Stimulated activated CD4-positive, alpha-beta T cell treated with anti-CD3 and anti-CD28 coated beads, Interleukin-12 subunit alpha, Interleukin-12 subunit beta, amount 100 ng/mL, for 4 hours (primary cell): ENCODE measurements at regions not wholly inside any gene's neighbourhood (a gene's known extent, or its start where the extent isn't known, plus 50 kb on each side); places are given as distances from the start of the nearest gene placed in this dataset.
"Not testable (repeated sequence)": the region's sequence is repeated elsewhere in the genome, so short reads cannot be mapped to it uniquely, and the experiment has no call there.

Source experiments
- DNase-seq: peaks from one replicate; pipeline ENCODE4 v3.0.0-alpha.2; 2020

DNA sequence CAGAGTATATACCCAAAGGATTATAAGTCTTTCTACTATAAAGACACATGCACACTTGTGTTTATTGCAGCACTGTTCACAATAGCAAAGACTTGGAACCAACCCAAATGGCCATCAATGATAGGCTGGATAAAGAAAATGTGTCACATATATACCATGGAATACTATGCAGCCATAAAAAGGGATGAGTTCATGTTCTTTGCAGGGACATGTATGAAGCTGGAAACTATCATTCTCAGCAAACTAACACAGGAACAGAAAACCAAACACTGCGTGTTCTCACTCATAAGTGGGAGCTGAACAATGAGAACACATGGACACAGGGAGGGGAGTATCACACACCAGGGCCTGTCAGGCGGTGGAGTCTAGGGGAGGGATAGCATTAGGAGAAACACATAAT is 281.7 kb upstream of the MEF2C start:
- not testable (repeated sequence) for DNase-seq

DNA sequence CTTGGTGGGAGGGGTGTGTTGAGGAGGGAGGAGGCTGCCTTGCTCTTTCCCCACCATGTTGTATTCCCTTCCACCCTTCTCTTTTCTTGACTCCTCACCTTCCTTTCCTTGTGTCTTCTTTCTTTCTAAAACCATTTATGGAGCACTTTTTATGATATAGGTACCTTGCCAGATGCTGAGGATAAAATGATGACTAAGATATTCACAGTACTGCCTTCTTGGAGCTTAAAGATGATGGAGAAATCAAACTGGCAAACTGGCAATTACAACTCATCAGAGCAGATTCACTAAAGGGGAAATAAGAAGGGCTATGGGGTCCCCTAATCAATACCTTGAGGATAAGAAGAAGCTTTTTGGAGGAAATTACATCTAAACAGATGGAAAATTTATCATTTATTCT is 273.2 kb upstream of the MEF2C start:
- no peak for DNase-seq

DNA sequence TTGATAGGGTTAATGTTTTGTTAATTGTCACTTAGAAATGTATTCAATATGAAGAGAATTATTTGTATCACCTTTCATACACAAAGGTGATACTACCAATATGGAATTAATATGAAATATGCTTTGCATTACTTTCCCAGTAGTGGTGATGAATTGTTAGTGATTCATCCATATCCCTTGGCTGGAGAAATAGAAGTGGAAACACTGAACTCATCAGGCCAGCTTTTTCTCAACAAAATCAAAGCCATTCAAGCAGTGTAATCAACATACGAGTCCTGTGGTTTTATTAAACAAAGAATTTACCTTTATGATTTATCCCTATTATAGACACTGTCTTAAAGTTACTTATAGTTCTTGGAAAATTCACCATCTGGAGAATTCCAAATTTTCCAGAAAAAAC is 264.0 kb upstream of the MEF2C start:
- DNase-seq, result no peak

DNA sequence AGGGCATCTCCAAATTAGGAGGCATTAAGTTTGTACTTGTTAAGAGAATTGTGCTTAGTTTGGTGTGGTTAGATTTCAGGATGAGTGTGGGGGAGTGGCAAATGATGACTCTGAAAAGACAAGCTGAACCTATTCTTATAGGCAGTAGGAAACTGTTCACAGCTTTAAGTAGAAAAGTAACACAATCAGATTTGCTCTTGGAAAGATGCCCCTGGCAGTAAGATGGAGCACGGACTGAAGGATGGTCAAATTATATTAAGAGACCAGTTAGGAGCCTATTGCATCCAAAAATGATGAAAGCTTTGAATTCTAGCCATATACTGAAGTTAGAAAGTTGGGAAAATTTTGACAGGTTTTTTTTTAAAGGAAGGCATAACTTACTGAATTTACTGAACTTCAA is 254.2 kb upstream of the MEF2C start:
- DNase-seq, result no peak

DNA sequence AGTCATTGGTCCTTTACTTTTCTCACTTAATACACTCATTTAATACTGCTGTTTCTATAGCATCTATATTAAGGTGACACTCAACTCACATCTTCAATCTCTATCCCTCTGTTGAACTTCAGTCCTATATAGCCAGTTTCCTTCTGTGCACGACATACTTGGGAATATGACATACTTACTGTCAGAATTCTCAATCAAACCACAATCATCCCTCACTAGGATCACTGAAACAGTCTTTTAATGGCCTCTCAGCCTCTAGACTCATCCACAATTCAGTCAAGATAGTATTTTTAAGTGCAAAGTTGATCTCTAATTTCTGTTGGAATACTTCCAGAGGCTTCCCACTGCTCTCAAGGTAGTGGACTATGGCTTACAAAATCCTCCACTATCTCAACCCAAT is 251.0 kb upstream of the MEF2C start:
- no peak for DNase-seq

DNA sequence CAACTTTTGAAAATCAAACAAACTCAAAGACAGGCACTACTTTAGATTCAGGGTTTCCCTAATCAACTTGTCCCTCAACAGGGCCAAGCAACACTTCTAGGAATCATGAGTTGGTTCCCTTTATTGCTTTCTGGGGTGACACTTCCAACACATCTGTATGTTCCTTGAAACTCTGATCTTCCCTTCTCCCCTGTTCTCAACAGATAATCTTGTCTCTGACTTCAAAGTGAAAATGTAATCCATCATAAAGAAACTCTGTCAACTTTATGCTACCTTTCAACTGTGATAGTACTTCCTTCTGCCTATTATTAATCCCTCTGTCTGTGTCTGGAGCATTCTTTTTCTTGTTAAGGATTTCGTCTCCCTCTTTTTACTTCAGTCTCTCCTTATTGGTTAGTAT is 250.1 kb upstream of the MEF2C start:
- DNase-seq, result no peak

DNA sequence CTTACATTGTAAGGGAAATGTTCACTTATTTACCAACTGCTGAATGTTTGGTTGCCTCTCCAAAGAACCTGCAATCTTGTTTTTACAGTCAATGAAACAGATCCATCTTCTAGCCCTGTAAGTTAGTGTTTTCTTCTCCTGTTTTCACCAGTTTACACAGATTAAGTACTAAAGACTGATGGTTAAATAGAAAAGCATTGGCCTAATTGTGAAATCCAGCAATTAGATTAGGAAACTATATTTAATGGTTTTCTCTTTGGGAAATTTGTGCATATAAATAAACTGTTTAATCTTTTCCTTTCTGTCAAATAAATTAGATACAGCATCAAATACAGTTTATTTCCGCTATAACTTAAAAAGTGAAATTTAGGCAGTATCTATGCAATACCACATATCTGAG is 247.9 kb upstream of the MEF2C start:
- no peak for DNase-seq

DNA sequence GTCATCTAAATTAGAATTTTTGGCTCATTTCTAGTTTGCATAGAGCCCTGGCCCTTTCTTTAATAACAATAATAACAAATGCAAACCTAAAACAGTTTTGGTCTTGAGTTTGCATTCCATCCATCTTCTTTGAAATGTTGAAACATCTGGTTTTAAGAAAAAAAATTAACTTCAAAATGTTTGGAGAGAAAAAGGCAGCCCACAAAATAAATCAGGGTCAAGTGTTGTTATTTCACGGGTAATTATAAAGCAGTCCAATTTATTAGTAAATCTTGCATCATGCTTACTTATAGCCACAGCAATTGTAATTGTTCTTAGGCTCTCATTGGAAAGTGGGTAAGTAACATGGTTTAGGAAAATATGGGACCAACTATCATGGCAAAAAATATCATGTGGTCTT is 247.0 kb upstream of the MEF2C start:
- DNase-seq, result no peak

DNA sequence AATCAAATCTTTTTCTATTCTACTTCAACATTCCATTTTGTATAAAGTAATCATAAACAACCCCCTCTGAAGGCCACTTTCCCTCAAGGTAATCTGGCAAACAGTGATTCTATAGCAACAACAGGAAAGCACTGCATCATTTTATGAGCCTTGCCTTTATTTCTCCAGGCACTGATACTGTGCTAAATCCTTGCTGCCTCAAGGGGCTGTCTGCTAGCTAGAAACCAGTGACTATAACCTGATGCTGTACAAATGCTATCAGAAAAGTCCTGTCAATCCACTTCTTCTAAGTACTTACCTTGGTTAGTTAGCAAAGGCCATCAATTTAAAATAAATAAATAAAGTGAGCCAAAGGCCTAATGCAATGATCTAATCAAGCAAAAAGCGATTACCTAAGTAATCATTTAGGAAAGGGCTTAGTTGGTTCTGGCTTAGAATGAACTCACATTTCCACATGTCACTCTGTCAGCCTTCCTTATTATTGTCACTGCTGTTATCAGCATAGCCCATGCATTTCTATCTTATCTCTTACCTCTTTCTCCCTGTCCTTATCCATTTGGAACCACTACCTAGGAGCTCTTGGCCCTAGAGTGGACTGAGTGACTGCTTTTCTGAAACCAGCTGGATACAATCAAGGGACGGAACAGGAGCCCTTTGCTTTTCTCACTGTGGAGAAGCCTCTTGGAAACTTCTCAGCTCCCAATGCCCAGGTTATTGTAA is 246.1 kb upstream of the MEF2C start:
- no peak for DNase-seq

DNA sequence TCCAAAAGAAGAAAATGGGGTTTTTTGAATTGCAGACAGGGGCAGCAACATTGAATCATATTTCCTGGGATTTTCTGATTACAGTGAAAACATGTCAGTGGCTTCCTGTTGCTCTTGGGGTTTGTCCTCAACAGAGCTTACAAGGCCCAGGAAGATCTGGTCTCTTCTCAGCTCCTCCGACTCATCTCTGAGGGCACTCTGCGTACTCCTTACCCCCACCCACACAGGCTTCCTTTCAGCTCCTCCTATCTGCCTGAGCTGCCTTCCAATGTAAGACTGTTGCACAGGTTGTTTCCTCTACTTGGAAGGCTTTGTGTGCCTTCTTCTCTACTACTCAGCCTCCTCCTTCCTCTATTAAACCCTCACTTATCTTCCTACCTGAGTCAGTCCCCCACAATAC is 245.1 kb upstream of the MEF2C start:
- no peak for DNase-seq

DNA sequence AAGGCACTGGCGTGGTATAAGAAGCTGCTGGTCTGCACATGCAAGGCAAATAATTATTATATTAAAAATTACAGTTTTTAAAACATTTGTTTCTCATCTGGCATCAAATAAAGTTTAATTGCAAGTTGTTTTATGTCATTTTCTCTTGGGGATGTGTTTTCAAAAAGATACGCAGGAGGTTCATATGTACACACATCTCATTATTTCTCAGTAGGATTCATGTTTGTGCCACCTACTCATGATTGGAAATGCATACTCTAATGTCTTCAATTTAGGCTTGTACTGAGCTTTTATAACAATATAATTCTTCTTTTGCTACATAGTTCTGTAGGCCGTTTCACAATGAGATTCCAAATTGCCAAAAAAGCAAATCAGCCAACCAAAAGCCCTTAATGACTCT is 244.2 kb upstream of the MEF2C start:
- DNase-seq, result no peak

DNA sequence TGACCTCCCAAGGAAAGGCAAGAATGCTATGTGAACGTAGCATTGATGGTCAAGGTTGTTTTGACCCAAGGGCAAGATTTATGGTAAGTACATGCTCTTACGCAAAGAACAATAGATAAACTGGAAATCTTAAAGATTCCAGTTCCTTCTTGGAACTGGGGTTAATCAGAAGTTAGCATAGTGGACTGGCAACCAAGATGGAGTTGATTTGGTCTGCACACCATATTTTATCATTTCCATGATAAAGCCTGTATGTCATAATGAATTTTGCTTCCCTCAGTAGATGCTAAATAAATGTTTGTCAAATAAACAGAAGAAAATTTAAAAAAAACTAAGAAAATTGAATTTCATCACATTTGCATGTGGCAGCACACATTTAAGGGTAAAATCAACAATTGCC is 242.4 kb upstream of the MEF2C start:
- no peak for DNase-seq

DNA sequence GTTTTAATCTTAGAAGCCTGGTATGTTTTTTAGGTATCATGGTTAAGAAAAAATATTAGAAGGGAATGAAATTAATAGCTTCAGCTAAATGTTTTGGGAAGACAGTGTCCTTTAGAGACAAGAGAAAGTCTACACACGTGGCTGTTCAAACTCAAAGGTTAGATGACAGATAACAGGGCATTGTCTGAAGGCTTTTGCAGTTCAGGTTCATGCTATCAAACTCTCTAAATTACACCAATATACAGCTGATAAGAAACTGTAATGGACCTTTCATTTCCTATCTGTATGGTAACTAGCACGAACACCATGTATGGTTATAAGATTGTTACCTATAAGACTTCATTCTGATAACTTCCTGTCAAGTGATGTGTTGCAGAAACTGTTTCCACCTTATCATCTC is 240.6 kb upstream of the MEF2C start:
- no peak for DNase-seq

DNA sequence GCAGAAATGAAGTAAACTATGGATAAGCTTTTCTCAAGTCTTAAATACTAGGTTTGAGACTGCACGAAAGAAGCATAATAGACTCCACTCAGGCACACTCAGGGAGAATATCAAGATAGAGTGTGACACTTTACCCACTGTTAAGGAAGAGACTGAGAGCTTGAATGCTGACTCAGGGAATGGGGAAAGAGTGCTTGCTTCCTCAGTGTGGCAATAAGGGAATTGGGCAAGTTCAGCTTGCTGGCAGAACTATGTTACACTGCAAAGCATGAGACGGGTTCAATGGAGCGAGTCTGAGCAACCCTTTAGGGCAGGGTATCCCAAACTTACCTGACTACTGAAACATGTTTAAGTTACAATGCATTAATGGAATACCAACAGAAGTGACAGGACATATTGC is 237.7 kb upstream of the MEF2C start:
- DNase-seq, result no peak

DNA sequence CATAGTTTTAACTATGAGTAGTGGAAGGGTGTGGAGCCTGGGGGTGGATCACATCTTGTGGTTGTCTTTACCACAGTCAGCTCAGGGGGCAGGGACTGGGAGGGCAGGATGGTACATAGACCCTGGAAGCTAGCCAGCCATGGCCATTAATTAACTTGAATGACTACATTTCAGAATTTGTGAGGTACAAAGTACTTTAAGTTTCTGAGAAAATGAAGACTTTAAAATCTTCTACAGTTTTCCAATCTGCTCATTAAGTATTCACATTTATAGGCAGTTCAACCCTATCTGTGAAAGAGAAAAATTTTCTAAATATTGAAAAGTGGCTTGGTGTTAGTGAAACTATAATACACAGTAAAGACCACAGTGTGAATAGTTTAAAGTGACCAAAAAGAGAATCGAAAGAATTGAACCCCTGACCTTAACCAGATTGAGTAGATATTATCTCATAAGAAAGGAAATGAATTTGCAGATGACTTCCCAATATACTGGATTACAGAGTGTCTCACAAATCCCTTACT is 234.2 kb upstream of the MEF2C start:
- no peak for DNase-seq

DNA sequence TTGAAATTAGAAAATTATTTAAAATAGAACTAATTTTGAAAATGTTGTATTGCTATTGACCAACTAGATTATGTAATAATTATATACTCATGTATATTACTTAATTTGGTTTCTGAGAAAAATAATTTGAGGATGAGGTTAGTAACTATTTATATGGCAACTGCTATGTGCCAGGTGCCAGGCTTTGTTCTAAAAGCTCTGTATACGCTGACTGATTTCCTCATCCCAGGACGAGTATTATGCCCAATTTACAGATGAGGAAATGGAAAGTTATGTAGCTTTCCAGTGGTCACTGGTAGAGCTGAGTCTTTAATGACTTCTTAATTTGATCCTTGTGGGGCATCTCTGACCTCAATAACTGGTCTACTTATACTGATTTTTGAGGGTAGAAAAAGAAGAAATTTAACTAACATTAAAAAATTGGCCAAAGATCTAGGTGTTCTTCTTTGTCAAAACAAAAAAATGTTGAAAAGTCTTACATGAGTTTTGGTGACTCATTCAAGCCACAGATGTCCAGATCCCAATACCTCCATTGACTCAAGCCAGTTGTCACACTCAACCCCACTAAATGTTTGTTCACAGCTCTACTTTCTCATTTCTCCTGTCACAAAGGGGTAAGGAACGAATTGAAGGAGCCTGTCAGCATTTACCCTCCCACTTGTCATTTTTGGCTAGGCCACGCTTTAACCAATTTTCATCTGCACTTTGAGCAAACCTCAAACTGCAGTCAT is 228.1 kb upstream of the MEF2C start:
- no peak for DNase-seq

DNA sequence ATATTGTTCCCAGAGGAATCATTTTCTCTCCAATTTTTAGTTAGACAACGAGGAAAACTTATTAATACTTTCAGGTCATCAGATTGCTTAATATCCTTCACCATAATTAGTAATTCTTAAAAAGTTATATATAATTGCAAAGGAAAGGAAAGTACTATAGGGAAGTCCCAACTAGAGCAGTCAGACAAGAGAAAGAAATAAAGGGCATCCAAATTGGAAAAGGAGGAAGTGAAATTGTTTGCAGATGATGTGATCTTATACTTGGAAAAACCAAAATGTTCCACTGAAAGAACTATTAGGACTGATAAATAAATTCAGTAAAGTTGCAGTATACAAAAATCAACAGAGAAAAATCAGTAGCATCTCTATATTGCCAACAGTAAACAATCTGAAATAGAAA is 223.5 kb upstream of the MEF2C start:
- DNase-seq, result no peak

DNA sequence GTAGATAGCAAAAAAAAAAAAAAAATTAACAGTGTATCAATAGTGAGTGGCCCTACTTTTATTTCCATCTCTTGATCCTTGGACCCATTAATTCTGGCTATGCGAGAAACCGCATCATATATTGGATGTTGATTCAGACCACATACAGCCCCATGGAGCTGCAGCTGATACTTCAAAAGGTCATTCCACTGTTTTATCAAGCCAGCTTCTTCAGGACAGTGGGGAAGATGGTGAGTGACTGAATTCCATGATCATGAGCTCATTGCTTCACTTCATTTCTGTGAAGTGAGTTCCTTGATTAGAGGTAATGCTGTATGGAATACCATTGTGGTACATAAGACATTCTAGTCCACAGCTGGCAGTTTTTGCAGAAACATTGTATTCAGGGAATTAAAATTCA is 222.9 kb upstream of the MEF2C start:
- DNase-seq, result no peak

DNA sequence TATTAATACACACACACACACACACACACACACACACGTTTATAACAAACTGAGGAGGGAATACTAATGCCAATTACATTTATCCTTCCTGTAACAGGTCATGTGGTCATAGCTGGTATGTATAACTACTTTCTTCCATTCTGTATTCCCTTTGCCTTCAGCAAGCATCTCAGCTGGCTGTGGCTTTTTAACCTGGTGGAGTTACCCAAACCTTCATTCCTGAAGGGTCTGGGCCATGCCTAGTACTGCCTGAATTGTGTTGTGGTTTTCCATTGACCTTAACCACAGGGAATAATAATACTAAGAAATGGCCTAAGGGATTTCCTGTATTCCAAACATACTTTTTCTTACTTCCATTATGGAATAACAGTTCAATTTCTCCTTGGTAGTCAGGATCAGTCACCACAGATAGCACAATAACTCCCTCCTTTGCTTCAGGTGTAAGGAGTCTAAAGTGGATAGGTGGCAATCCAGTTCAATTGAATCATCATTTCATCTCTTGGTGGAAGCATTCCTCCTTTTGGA is 222.2 kb upstream of the MEF2C start:
- DNase-seq, result no peak

DNA sequence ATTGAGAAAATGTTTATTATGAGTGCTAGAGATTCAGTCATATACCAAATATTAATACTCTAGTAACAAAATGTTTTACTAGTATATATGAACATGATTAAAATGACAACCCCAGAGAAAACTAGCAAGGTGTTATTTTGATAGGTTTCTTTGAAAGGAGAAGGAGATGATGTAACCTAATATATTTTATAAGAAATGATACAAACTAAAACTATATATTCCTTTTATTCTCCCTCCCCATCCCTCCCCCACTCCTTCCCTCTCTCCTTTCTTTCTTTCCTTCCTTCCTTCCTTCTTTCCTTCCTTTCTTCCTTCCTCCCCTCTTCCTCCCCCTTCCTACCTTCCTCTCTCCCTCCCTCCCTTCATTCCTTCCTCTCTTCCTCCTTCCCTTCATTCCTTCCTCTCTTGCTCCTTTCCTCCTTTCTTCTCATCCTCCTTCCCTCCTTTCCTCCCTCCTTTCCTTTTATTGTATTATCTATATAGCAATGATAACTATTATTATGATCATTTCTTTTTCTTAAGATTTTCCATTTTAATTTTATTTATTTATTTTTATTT is 215.3 kb upstream of the MEF2C start:
- DNase-seq, result no peak

DNA sequence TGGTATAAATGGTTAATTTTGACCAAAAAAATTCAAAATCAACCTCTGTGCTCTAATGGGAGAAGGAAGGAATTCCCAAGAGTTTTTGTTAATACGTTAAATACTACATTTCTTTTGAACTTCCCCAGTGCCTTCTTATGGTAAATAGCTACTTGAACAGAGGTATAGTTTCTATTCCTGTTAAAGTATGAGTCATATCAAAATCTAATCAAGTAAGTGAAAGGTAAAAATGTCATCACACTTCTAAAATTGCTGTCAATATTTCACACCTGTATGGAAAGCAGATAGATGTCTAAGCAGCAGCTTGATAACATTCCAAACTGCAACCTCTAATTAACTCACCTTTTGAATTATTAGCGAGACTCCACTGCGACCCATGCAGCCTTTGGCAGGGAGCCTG is 214.1 kb upstream of the MEF2C start:
- DNase-seq, result no peak

DNA sequence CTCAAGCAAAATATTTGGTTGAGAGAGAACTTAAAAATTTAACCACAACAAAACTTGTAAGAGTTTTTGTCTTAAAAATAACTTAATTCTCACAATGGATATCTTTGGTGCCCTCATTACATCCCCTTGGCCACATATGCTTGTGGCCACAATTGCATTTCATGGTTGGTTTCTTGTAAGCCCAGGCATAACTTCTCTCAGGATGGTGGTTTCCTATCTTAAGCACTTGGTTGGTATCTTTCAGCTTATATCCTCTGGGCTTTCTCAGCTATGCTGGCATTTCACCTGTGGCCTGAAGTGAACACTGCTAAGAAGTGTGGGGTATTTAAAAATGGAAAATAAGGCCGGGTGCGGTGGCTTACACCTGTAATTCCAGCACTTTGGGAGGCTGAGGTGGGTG is 212.4 kb upstream of the MEF2C start:
- DNase-seq, result no peak

DNA sequence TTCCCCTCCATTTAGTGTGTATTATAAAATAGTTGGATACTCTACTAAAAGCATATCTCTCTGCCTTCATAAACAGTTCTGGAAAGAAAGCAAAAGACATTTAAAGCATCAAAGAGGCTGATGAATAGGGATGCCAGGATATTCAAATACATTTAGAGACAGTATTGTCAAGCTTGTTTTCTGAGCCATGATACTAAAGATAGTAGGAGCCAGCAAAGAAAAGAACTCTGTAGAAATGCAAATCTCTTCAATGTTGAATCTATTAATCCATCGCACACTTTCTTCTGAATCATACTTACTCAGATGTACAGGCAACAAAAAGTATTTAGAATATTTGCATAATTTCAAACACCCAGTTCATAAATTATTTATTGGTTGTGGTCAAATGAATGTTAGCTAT is 207.1 kb upstream of the MEF2C start:
- DNase-seq, result no peak
